H9 (cell line): ENCODE measurements at regions not wholly inside any gene's neighbourhood (a gene's known extent, or its start where the extent isn't known, plus 50 kb on each side); places are given as distances from the start of the nearest gene placed in this dataset.

Experiments used
- DNase-seq: peaks from one replicate; pipeline ENCODE4 v3.0.0-alpha.2; 2017
- H2AFZ ChIP-seq: one replicate; pipeline ENCODE4 v1.6.1; 2013; ENCODE audit warnings: mild to moderate bottlenecking, low read length, control low read depth, moderate library complexity
- H2AK5ac ChIP-seq: 2 replicates; pipeline ENCODE4 v1.6.1; 2013; ENCODE audit warnings: low read length, control low read depth, mixed read lengths; ENCODE audit not compliant: insufficient read length
- H2BK120ac ChIP-seq: one replicate; pipeline ENCODE4 v1.6.1; 2013; ENCODE audit warnings: low read depth, mild to moderate bottlenecking, low read length, control low read depth, inconsistent platforms; ENCODE audit not compliant: poor library complexity, severe bottlenecking
- H2BK12ac ChIP-seq: 2 replicates; pipeline ENCODE4 v1.6.1; 2013; ENCODE audit warnings: low read length, control low read depth, mixed read lengths, low read depth; ENCODE audit not compliant: insufficient read length
- H2BK15ac ChIP-seq: 2 replicates; pipeline ENCODE4 v1.6.1; 2013; ENCODE audit warnings: low read depth, low read length, control low read depth
- H2BK20ac ChIP-seq: one replicate; pipeline ENCODE4 v1.6.1; 2013; ENCODE audit warnings: low read depth, mild to moderate bottlenecking, low read length, control low read depth, inconsistent platforms; ENCODE audit not compliant: poor library complexity, severe bottlenecking
- H2BK5ac ChIP-seq: 2 replicates; pipeline ENCODE4 v1.6.1; 2013; ENCODE audit warnings: low read length, control low read depth, mixed read lengths; ENCODE audit not compliant: insufficient read length
- H3K14ac ChIP-seq: 2 replicates; pipeline ENCODE4 v1.6.1; 2013; ENCODE audit warnings: low read length, control low read depth; ENCODE audit not compliant: insufficient read depth
- H3K18ac ChIP-seq: 2 replicates; pipeline ENCODE4 v1.6.1; 2013; ENCODE audit warnings: low read depth, mild to moderate bottlenecking, mixed read lengths, low read length, control low read depth; ENCODE audit not compliant: insufficient read length
- H3K23ac ChIP-seq: 2 replicates; pipeline ENCODE4 v1.6.1; 2013; ENCODE audit warnings: low read length, control low read depth, mixed read lengths, low read depth; ENCODE audit not compliant: insufficient read length
- H3K23me2 ChIP-seq: 2 replicates; pipeline ENCODE4 v1.6.1; 2013; ENCODE audit warnings: low read depth, mild to moderate bottlenecking, mixed read lengths, low read length, control low read depth; ENCODE audit not compliant: insufficient read length, poor library complexity, severe bottlenecking
- H3K27ac ChIP-seq: 2 replicates; pipeline ENCODE4 v1.5.1; 2013; ENCODE audit warnings: low read length, control low read depth, mixed read lengths, low read depth; ENCODE audit not compliant: insufficient read length
- H3K27me3 ChIP-seq: 2 replicates; pipeline ENCODE4 v1.6.1; 2013; ENCODE audit warnings: low read length, control low read depth, inconsistent platforms; ENCODE audit not compliant: insufficient read depth
- H3K4ac ChIP-seq: 2 replicates; pipeline ENCODE4 v1.6.1; 2013; ENCODE audit warnings: low read depth, mild to moderate bottlenecking, control low read depth, inconsistent platforms, low read length, moderate library complexity
- H3K4me1 ChIP-seq: 2 replicates; pipeline ENCODE4 v1.6.1; 2013; ENCODE audit warnings: low read length, control low read depth, inconsistent platforms; ENCODE audit not compliant: insufficient read depth
- H3K4me2 ChIP-seq: 2 replicates; pipeline ENCODE4 v1.6.1; 2013; ENCODE audit warnings: low read length, control low read depth, mixed read lengths; ENCODE audit not compliant: insufficient read length, insufficient read depth
- H3K56ac ChIP-seq: 2 replicates; pipeline ENCODE4 v1.6.1; 2013; ENCODE audit warnings: low read depth, mild to moderate bottlenecking, mixed read lengths, low read length, control low read depth; ENCODE audit not compliant: insufficient read length
- H3K79me1 ChIP-seq: 2 replicates; pipeline ENCODE4 v1.6.1; 2013; ENCODE audit warnings: low read depth, mild to moderate bottlenecking, moderate library complexity, low read length, control low read depth, inconsistent platforms; ENCODE audit not compliant: insufficient read depth, poor library complexity, severe bottlenecking
- H3K79me2 ChIP-seq: 2 replicates; pipeline ENCODE4 v1.6.1; 2013; ENCODE audit warnings: low read length, control low read depth, inconsistent platforms; ENCODE audit not compliant: insufficient read depth
- H3K9ac ChIP-seq: 2 replicates; pipeline ENCODE4 v1.6.1; 2013; ENCODE audit warnings: low read length, control low read depth, mixed read lengths; ENCODE audit not compliant: insufficient read length; ENCODE audit errors: extremely low read depth
- H3K9me3 ChIP-seq: one replicate; pipeline ENCODE4 v1.6.1; 2013; ENCODE audit warnings: low read depth, low read length, inconsistent platforms; ENCODE audit not compliant: control insufficient read depth
- H3T11ph ChIP-seq: one replicate; pipeline ENCODE4 v1.6.1; 2013; ENCODE audit warnings: mild to moderate bottlenecking, low read length, control low read depth, inconsistent platforms
- H4K20me1 ChIP-seq: one replicate; pipeline ENCODE4 v1.6.1; 2013; ENCODE audit not compliant: control insufficient read depth, insufficient read length, insufficient read depth
- H4K5ac ChIP-seq: 2 replicates; pipeline ENCODE4 v1.6.1; 2013; ENCODE audit warnings: low read depth, mild to moderate bottlenecking, mixed read lengths, low read length, control low read depth; ENCODE audit not compliant: insufficient read length
- H4K8ac ChIP-seq: replicated peaks from 2 replicates; pipeline ENCODE4 v1.6.1; 2013; ENCODE audit warnings: low read length, control low read depth, mixed read lengths, low read depth; ENCODE audit not compliant: insufficient read length
- H4K91ac ChIP-seq: 2 replicates; pipeline ENCODE4 v1.6.1; 2013; ENCODE audit warnings: low read depth, mild to moderate bottlenecking, moderate library complexity, mixed read lengths, low read length, control low read depth; ENCODE audit not compliant: insufficient read length
- H3K27ac Mint-ChIP-seq, 3 experiments: 2 replicates in 2 of 3; 3 replicates in 1 of 3; pipeline ENCODE4 v1.8.0; 2020 to 2021; ENCODE audit warnings: mixed read lengths in 3 of 3, mild to moderate bottlenecking in 1 of 3, moderate library complexity in 1 of 3
- H3K27me3 Mint-ChIP-seq: 2 replicates; pipeline ENCODE4 v1.8.0; 2021; ENCODE audit warnings: low read depth, mild to moderate bottlenecking, moderate library complexity, mixed read lengths
- H3K36me3 Mint-ChIP-seq, 3 experiments: 2 replicates in 2 of 3; 3 replicates in 1 of 3; pipeline ENCODE4 v1.8.0; 2020 to 2021; ENCODE audit warnings: low read depth in 3 of 3, mixed read lengths in 3 of 3; ENCODE audit not compliant: insufficient read depth in 1 of 3
- H3K4me1 Mint-ChIP-seq, 2 experiments: 2 replicates each; pipeline ENCODE4 v1.8.0; 2020; ENCODE audit warnings: mixed read lengths in 2 of 2
- H3K4me3 Mint-ChIP-seq, 2 experiments: 2 replicates in 1 of 2; 3 replicates in 1 of 2; pipeline ENCODE4 v1.8.0; 2020 to 2021; ENCODE audit warnings: mild to moderate bottlenecking in 2 of 2, mixed read lengths in 2 of 2, moderate library complexity in 1 of 2
- H3K9me3 Mint-ChIP-seq, 2 experiments: 2 replicates in 1 of 2; 3 replicates in 1 of 2; pipeline ENCODE4 v1.8.0; 2020; ENCODE audit warnings: mild to moderate bottlenecking in 2 of 2, mixed read lengths in 2 of 2, moderate library complexity in 1 of 2
- CTCF ChIP-seq: fragments of 200-600 bp; sonication (generic); conservative IDR thresholded peaks from 3 replicates; pipeline ENCODE4 v1.8.0; 2021; ENCODE audit warnings: antibody characterized with exemption, mild to moderate bottlenecking
- WGBS: extraction: QIAGEN DNeasy Blood & Tissue Kit; methylation state at CpG from one replicate; pipeline ENCODE4 v1.1.7; 2013; ENCODE audit warnings: missing lambda C conversion rate, low lambda C conversion rate, mixed read lengths; ENCODE audit not compliant: insufficient read length; ENCODE audit errors: extremely low coverage; 5-methylcytosine and 5-hydroxymethylcytosine counted together

- Histone ChIP-seq H4K20me1 (no peaks in the 10 kb centered on the region), H2AFZ (no peak overlapping the region), H3K79me2 (no peaks in the 10 kb centered on the region), H3K27me3 (no peaks in the 10 kb centered on the region), H3K9me3 (peaks cover 8% of the 10 kb centered on the region), H4K5ac (no peak overlapping the region), H3K56ac (no peak overlapping the region), H3K4ac (no peak overlapping the region), H2BK120ac (no peak overlapping the region), H3K23ac (no peak overlapping the region), H2BK20ac (no peak overlapping the region), H3T11ph (no peak overlapping the region), H3K9ac (no peak overlapping the region), H3K18ac (no peak overlapping the region), H2BK12ac (no peak overlapping the region), H2BK5ac (no peak overlapping the region), H3K14ac (no peak overlapping the region), H4K91ac (no peak overlapping the region), H2BK15ac (no peak overlapping the region), H4K8ac (no peak overlapping the region), H3K4me2 (no peak overlapping the region), H3K4me1 (no peaks in the 10 kb centered on the region; the same call in 1 of the 2 replicates), H3K27ac (no peak overlapping the region), H3K79me1 (no peaks in the 10 kb centered on the region), H3K23me2 (no peaks in the 10 kb centered on the region), H2AK5ac (no peak overlapping the region)
- Mint-ChIP-seq H3K4me1 (peaks cover 3 to 7% of the 10 kb centered on the region in 2 experiments; a peak in 1 of 4 replicates), H3K27me3 (peaks cover 1% of the 10 kb centered on the region; the same call in 1 of the 2 replicates), H3K4me3 (no peak overlapping the region), H3K27ac (no peak overlapping the region; a peak in 1 of 7 replicates), H3K36me3 (peaks cover 0 to 11% (median 8%) of the 10 kb centered on the region in 3 experiments; a peak in 4 of 7 replicates), H3K9me3 (peaks cover 8 to 10% of the 10 kb centered on the region in 2 experiments)
- no CpG with 5 or more reads among the region's 4 CpGs for WGBS
- DNase-seq = no peak
- TF ChIP-seq CTCF = no peak
Observed at GRCh38 chr6:105759946-105760345, 326.2 kb upstream of the PRDM1 start.
